NCI-H1105 treated with DMSO at 0.1 percent for 48 hours (cell line): ENCODE measurements at regions not wholly inside any gene's neighbourhood (a gene's known extent, or its start where the extent isn't known, plus 50 kb on each side); places are given as distances from the start of the nearest gene placed in this dataset.
"Not testable (repeated sequence)": the region's sequence is repeated elsewhere in the genome, so short reads cannot be mapped to it uniquely, and the experiment has no call there.

Source experiments
- DNase-seq: peaks from one replicate; lab custom pipeline; 2025; lab: John Stamatoyannopoulos, UW

GRCh38 chr10:118805146-118805545 is 50.4 kb upstream of the CACUL1 start:
- no peak for DNase-seq

- no peak for DNase-seq
Observed at GRCh38 chr10:118807512-118808305, 52.9 kb upstream of the CACUL1 start.

GRCh38 chr10:118808601-118809356 is 54.0 kb upstream of the CACUL1 start:
- DNase-seq: no peak

GRCh38 chr10:118809357-118810220 is 54.8 kb upstream of the CACUL1 start:
- no peak for DNase-seq

GRCh38 chr10:118810796-118811505 is 56.2 kb upstream of the CACUL1 start:
- DNase-seq: no peak

- DNase-seq: no peak
Observed at GRCh38 chr10:118811675-118812392, 57.1 kb upstream of the CACUL1 start.

GRCh38 chr10:118812393-118812740 is 57.6 kb upstream of the CACUL1 start:
- no peak for DNase-seq

GRCh38 chr10:118813001-118813400 is 58.2 kb upstream of the CACUL1 start:
- not testable (repeated sequence) for DNase-seq

GRCh38 chr10:118816471-118817168 is 61.9 kb upstream of the CACUL1 start:
- no peak for DNase-seq

GRCh38 chr10:118817328-118818068 is 62.7 kb upstream of the CACUL1 start:
- DNase-seq: no peak

GRCh38 chr10:118818621-118819221 is 64.0 kb upstream of the CACUL1 start:
- DNase-seq: peak; percentile 91

GRCh38 chr10:118820326-118821116 is 65.8 kb upstream of the CACUL1 start:
- no peak for DNase-seq

- DNase-seq: no peak
Observed at GRCh38 chr10:118823256-118823907, 68.6 kb upstream of the CACUL1 start.

GRCh38 chr10:118827053-118827452 is 72.3 kb upstream of the CACUL1 start:
- no peak for DNase-seq

GRCh38 chr10:118827466-118828155 is 72.8 kb upstream of the CACUL1 start:
- no peak for DNase-seq

GRCh38 chr10:118832241-118832651 is 77.5 kb upstream of the CACUL1 start:
- DNase-seq: no peak

- DNase-seq: not testable (repeated sequence)
Observed at GRCh38 chr10:118834370-118834769, 79.6 kb upstream of the CACUL1 start.
